RPMI8226 (cell line): ENCODE measurements at regions not wholly inside any gene's neighbourhood (a gene's known extent, or its start where the extent isn't known, plus 50 kb on each side); places are given as distances from the start of the nearest gene placed in this dataset.
A peak's percentile ranks its signal among the peaks of the same experiment; 100 is the strongest.
"Not testable (repeated sequence)": the region's sequence is repeated elsewhere in the genome, so short reads cannot be mapped to it uniquely, and the experiment has no call there.

ENCODE experiments used
- DNase-seq: peaks from one replicate; pipeline ENCODE4 v3.0.0-alpha.2; 2015

- no peak for DNase-seq
These were observed 1912.1 kb downstream of the STIM2 start for GRCh38 chr4:28772788-28773187.

DNA sequence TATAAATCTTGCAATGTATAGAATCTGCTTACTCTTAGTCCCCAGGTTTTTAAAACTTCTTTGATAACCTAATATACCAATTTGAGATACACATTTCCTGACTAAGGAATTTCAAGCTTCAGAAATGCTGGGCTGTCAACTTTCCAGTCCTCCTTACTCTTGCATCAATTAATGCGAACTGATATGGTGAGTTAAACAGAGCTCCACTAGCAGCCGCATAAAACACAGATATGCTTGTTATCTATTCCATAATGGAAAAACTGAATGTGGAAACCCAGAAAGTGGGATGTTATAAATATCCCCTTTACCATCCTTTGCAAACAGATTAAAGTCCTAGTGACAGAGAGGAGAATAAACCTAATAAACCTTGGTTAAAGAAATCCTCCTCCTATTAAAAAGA, 1913.7 kb downstream of the STIM2 start:
- no peak for DNase-seq

- DNase-seq = no peak
These were observed 1915.4 kb downstream of the STIM2 start for GRCh38 chr4:28776004-28776403.

DNA sequence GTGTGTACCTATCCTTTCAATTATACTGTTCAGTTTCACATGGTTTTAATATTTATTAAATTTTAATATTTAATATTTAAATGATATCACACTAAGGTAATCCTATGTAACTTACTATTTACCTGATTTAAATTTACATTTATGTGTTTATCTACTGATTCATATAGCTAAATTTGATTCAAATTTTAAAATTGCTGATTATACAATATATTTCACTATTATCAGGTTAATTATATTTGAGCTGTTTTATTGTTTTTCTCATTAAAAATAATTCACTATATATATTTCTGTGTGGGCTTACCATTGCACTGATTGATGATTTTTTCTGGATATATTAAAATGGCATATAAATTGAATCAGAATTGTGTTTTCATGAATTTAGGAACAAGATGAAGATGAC, 1923.5 kb downstream of the STIM2 start:
- DNase-seq = no peak

- no peak for DNase-seq
These were observed 1927.3 kb downstream of the STIM2 start for GRCh38 chr4:28787947-28788346.

DNA sequence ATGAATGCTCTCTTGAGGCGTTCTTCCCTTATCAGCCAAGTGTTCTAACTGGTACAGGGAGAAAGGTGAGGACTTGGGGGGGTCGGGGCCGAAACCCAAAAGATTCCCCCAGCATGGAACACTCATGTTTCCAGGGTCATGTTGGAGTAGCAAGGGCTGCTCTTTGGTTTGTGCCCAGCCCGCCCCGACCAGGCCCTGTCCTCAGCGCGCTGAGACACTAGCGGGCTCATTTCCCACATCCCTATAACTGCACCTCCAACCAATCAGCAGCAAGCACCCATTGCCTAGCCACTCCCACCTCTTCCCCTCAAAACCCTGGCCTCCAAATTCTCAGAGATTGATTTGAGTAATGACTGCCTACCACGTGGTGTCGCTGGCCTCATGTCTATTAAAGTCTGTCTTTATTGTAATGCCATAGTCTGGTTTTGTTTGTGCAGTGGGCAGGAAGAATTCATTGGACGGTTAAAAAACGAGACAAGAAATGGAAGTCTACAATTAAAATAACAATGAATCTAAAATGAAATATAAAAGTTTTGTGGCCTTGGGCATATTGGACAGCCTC, 1928.4 kb downstream of the STIM2 start:
- peak; percentile 12 for DNase-seq

- no peak for DNase-seq
These were observed 1927.1 kb upstream of the PCDH7 start for GRCh38 chr4:28792917-28793597.

GRCh38 chr4:28799696-28800095, 1920.5 kb upstream of the PCDH7 start:
- DNase-seq = no peak

- no peak for DNase-seq
These were observed 1909.1 kb upstream of the PCDH7 start for GRCh38 chr4:28811025-28811424.

- DNase-seq = no peak
These were observed 1898.0 kb upstream of the PCDH7 start for GRCh38 chr4:28822163-28822562.

DNA sequence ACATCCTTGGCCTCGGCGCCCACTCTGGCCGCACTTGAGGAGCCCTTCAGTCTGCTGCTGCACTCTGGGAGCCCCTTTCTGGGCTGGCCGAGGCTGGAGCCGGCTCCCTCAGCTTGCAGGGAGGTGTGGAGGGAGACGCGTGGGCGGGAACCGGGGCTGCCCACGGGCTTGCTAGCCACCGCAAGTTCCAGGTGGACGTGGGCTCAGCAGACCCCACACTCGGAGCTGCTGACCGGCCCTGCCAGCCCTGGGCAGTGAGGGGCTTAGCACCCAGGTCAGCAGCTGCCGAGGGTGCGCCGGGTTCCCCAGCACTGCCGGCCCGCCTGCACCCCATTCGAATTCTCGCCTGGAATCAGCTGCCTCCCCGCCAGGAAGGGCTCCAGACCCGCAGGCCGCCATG, 1892.3 kb upstream of the PCDH7 start:
- DNase-seq = no peak

DNA sequence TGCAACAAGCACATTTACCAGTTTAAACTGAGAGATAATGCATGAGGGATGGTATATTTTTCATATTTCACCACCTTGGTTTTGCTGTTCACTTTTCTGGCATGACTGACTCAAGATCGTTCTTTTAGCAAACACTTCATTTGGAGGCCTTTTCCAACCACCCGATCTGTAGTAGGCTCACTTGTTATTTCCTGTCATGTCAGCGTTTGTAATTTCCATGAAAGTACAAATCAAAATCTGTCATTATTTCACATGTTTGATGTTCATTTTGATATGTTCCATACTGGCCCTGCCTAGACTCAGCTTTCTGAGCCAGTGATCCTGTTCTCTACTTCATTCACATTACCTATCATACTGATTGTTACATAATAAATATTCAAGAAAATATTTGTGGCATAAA, 1888.3 kb upstream of the PCDH7 start:
- DNase-seq = no peak

DNA sequence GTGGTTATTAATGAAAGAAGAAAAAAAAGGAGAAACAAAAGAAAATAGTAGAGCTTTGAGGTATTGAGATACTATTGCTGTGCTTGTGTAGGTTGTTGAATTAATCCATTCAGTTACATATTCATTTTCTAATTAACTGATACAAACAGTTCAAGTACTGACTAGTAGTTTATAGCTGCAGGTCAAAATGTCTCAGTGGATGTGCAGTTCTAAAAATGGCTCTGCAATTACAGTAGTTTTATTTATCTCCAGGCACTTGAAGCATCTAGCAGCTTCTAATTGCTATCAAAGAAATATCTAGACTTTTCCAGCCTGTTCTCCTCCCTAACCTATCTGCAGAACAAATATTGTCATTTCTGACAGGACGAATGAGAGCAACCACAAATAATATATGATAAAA, 1887.7 kb upstream of the PCDH7 start:
- DNase-seq = no peak

- DNase-seq = no peak
These were observed 1886.0 kb upstream of the PCDH7 start for GRCh38 chr4:28834120-28834519.

DNA sequence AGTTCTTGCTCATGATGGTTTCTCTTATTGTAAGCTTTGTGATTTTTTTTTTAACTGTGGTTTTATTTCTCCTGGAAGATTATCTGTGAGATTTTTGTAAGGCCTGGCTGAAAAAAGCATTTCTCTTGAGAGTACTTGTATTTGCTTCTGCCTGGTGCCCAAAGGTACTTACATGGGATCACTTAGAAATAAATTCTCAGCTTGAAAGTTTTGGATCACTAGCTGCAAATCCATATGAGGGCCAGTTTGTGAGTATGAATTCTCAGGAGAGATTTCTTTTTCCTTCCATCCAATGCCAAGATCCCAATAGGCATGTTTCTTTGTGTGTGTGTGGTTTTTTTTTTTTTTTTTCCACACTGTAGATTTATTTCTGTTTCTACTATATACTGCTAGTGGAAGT, 1884.7 kb upstream of the PCDH7 start:
- DNase-seq = no peak

- no peak for DNase-seq
These were observed 1877.9 kb upstream of the PCDH7 start for GRCh38 chr4:28842271-28842670.

DNA sequence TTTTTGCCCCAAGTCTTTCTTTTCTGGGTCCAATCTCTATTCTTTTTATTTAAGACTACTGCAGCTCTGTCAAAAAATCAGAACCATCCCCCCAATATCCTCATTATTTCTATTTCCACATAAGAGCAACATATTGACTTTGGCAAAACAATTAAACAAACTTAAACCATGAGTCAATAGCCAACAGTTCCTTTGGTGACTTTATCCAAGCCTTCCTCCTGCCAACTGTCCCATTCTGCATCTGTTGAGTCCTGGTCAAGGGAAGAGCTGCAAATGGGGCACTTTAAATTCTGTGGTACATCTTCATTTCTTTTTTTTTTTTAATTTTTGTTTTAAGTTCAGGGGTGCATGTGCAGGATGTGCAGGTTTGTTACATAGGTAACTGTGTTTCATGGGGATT, 1875.0 kb upstream of the PCDH7 start:
- no peak for DNase-seq

DNA sequence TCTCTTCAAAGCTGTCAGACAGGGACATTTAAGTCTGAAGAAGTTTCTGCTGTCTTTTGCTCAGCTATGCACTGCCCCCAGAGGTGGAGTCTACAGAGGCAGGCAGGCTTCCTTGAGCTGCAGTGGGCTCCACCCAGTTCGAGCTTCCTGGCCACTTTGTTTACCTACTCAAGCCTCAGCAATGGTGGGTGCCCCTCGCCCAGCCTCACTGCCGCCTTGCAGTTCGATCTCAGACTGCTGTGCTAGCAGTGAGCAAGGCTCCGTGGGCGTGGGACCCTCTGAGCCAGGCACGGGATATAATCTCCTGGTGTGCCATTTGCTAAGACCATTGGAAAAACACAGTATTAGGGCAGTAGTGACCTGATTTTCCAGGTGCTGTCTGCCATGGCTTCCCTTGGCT, 1863.1 kb upstream of the PCDH7 start:
- not testable (repeated sequence) for DNase-seq

DNA sequence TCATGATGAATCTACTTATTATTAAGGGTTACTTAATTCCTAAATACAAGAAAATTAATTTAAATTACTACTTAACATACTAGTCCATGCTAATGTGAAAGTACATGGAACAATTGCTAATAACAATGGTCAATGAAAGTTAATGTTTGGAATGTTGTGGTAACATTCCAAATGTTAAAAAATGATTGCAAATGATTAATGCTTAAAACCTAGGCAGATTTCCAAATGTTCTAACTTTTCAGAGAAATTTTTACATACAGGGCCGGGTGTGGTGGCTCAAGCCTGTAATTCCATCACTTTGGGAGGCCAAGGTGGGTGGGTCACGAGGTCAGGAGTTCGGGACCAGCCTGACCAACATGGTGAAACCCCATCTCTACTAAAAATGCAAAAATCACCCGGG, 1851.3 kb upstream of the PCDH7 start:
- DNase-seq = no peak

DNA sequence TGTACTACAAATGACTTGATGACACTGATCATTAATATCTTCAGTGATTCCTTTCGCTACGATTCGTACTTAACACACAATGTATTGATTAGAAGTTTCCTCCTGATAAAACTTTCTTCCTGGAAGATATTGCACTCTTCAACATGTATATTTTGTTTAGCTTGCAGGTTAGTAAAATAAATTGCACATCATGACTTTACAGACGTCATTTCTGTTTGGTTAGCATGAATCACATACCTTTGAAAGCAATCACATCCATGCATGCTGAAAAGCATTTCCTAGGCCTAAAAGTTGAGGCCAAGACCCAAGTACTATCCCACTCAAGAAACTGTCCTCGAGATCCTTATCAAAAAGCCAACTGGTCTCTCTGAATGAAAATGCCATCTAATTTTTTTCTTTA, 1841.0 kb upstream of the PCDH7 start:
- no peak for DNase-seq

DNA sequence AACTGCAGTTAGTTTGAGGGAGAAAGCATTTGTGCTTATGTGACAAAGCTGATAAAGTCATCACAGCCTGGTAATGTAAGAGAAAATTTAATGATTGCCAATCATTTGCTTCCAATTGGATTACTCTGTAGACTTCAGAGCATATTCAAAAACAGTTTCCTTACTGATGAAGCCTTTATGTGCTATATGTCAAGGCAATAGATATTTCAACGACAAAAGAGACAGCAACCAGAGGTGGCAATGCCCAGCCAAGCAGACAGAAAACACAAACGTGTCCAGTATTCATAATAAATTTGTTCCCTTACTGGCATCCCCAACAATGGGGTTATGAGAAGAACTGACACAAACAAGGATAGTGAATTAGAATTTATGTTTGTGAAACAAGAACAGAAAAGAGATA, 1840.3 kb upstream of the PCDH7 start:
- DNase-seq = no peak

DNA sequence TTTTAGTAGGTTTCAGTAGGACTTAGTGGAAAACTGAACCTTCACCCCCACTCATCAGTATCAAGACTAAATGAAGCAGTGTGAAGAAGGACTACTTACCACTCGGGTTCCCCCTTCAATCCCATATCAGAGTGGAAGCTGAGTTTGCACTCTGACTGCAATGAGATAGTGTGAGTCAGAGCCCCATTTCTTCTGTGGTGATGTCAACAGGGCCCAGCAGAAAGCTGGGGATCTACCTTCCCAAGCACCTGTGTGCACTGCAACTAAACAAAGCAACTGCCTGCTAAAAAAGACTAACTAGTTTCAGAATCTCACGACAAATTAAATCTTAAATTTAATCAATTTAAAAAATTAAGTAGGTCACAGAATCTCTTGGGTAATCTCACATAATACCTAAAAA, 1837.0 kb upstream of the PCDH7 start:
- no peak for DNase-seq

DNA sequence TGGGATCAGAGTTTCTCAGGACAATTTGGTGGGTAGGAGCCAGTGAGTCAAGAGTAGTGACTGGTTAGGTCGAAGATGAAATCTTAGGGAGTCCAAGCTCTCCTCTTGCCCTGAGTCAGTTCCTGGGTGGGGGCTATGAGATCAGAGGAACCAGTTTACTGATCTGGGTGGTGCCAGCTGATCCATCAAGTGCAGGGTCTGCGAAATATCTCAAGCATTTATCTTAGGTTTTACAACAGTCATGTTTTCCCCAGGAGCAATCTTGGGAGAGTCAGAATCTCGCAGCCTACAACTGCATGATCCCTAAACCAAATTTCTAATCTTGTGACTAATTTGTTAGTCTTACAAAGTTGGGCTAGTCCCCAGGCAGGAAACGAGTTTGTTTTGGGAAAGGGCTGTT, 1833.2 kb upstream of the PCDH7 start:
- no peak for DNase-seq

DNA sequence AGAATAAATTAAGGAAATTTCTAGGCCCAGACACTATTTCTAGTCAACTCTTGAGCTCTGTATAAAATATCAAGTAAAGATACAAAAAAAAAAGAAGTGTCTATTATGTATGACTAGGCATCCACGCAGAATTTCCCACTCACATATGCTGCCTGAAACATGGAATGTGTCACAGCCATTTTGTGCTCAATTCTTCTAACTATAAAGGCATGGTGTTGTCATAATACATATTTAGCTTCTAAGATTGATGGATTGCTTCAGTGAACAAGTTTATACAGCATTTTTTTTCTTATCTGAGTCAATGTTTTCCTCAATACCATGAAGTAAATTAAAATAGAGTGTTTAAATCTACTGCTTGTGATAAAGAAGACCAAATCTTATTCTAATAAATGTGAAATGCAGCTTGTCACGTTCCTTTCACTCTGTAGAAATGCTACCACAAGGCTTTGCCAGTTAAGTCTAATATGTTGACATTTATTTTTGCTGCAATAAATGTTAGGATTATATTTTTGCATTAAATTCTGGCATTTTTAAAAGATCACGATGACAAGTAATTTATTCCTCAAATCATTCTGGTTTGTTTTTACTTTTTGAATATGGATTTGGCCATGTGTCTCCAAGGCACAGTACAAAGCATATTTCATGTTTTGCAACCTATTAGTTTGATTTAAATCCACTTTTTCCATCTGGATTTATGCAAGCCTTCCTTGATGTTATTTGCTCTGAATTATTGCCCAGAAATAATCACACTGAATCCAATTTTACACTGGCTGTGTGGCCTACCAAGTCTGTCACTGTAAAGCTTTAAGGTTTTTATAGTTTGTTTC, 1829.0 kb upstream of the PCDH7 start:
- DNase-seq = no peak
